ENCODE measurements at regions not wholly inside any gene's neighbourhood (a gene's known extent, or its start where the extent isn't known, plus 50 kb on each side); places are given as distances from the start of the nearest gene placed in this dataset.

GRCh38 chr11:10914050-10914449 is 56.2 kb upstream of the ZBED5 start:
- TF ChIP-seq CREB5 (CRISPR knock-in tag; IDR thresholded peaks at IDR 0.05; ENCODE audit: low read depth): no peak
- TF ChIP-seq ZFP30 (CRISPR knock-in tag; IDR thresholded peaks at IDR 0.05): no peak
- no peak for TF ChIP-seq ARNTL (CRISPR knock-in tag; IDR thresholded peaks at IDR 0.05; ENCODE audit: borderline replicate concordance, low read depth)
- TF ChIP-seq RARB (CRISPR knock-in tag; IDR thresholded peaks at IDR 0.05): no peak
- no peak for TF ChIP-seq ISL1 (CRISPR knock-in tag; IDR thresholded peaks at IDR 0.05)
- TF ChIP-seq SNAI2 (CRISPR knock-in tag; IDR thresholded peaks at IDR 0.05): no peak
- TF ChIP-seq TOX (CRISPR knock-in tag; IDR thresholded peaks at IDR 0.05; ENCODE audit: borderline replicate concordance): no peak

Measured in SK-N-SH treated with all-trans-retinoic acid at 6 μM for 48 hours (cell line).